ENCODE measurements at regions not wholly inside any gene's neighbourhood (a gene's known extent, or its start where the extent isn't known, plus 50 kb on each side); places are given as distances from the start of the nearest gene placed in this dataset.
A peak's percentile ranks its signal among the peaks of the same experiment; 100 is the strongest.

- Histone ChIP-seq H3K79me2 (ENCODE audit: insufficient read depth, low read length) (no peaks in the 10 kb centered on the region), H3K4me2 (ENCODE audit: insufficient read depth, insufficient read length, low read length) (peak overlapping the region; percentile 64), H2BK15ac (ENCODE audit: low read depth, low read length) (no peak overlapping the region), H2BK20ac (ENCODE audit: low read depth, low read length, poor library complexity, severe bottlenecking) (no peak overlapping the region), H3K23ac (ENCODE audit: insufficient read length, low read depth, low read length) (no peak overlapping the region), H2AFZ (ENCODE audit: low read length) (no peak overlapping the region), H3K27ac (ENCODE audit: insufficient read length, low read depth, low read length) (no peak overlapping the region), H2BK12ac (ENCODE audit: insufficient read length, low read depth, low read length) (no peak overlapping the region), H3K79me1 (ENCODE audit: insufficient read depth, low read depth, low read length, poor library complexity, severe bottlenecking) (no peaks in the 10 kb centered on the region), H2BK120ac (ENCODE audit: low read depth, low read length, poor library complexity, severe bottlenecking) (no peak overlapping the region), H3K18ac (ENCODE audit: insufficient read length, low read depth, low read length) (no peak overlapping the region), H2AK5ac (ENCODE audit: insufficient read length, low read length) (no peak overlapping the region), H3K56ac (ENCODE audit: insufficient read length, low read depth, low read length) (no peak overlapping the region), H3K9ac (ENCODE audit: extremely low read depth, insufficient read length, low read length) (no peak overlapping the region), H3T11ph (ENCODE audit: low read length) (no peak overlapping the region), H2BK5ac (ENCODE audit: insufficient read length, low read length) (no peak overlapping the region), H3K23me2 (ENCODE audit: insufficient read length, low read depth, low read length, poor library complexity, severe bottlenecking) (peaks cover 17% of the 10 kb centered on the region), H4K91ac (ENCODE audit: insufficient read length, low read depth, low read length) (no peak overlapping the region), H4K5ac (ENCODE audit: insufficient read length, low read depth, low read length) (no peak overlapping the region), H4K20me1 (ENCODE audit: control insufficient read depth, insufficient read depth, insufficient read length) (no peaks in the 10 kb centered on the region), H3K4ac (ENCODE audit: low read depth, low read length) (no peak overlapping the region), H3K27me3 (ENCODE audit: insufficient read depth, low read length) (peaks cover 14% of the 10 kb centered on the region; the same call in 1 of the 2 replicates), H3K14ac (ENCODE audit: insufficient read depth, low read length) (no peak overlapping the region), H3K4me1 (ENCODE audit: insufficient read depth, low read length) (no peaks in the 10 kb centered on the region), H4K8ac (replicated peaks; ENCODE audit: insufficient read length, low read depth, low read length) (no peak overlapping the region), H3K9me3 (ENCODE audit: control insufficient read depth, low read depth, low read length) (no peaks in the 10 kb centered on the region)
- TF ChIP-seq CTCF (conservative IDR thresholded peaks at IDR 0.05): no peak
- H3K27ac Mint-ChIP-seq: no peak overlapping the region
- no CpG with 5 or more reads among the region's 34 CpGs for WGBS (ENCODE audit: extremely low coverage, insufficient read length, low lambda C conversion rate)
- peaks cover 30% of the 10 kb centered on the region for H3K27me3 Mint-ChIP-seq (ENCODE audit: low read depth)
- peak overlapping the region; percentile 43 to 74 for H3K4me3 Mint-ChIP-seq
- peak; percentile 85 for DNase-seq
- peaks cover 0 to 6% of the 10 kb centered on the region in 2 experiments; a peak in 3 of 5 replicates for H3K9me3 Mint-ChIP-seq
- peaks cover 18 to 20% of the 10 kb centered on the region in 2 experiments for H3K4me1 Mint-ChIP-seq
- no peaks in the 10 kb centered on the region for H3K36me3 Mint-ChIP-seq (ENCODE audit: insufficient read depth in 1 of 3, low read depth in 3 of 3)
These were observed 211.6 kb upstream of the ZNF184 start for GRCh38 chr6:27684264-27685211.
